GM12891 (cell line): ENCODE measurements at regions not wholly inside any gene's neighbourhood (a gene's known extent, or its start where the extent isn't known, plus 50 kb on each side); places are given as distances from the start of the nearest gene placed in this dataset.

Experiments used
- POLR2A ChIP-seq: IDR thresholded peaks from 2 replicates; pipeline ENCODE4 v1.6.1; 2011; ENCODE audit warnings: low read depth, low read length, control low read depth
- POLR2AphosphoS5 ChIP-seq: IDR thresholded peaks from 2 replicates; pipeline ENCODE4 v1.6.1; 2011; ENCODE audit warnings: low read depth, low read length, control low read depth
- SPI1 ChIP-seq: IDR thresholded peaks from 2 replicates; pipeline ENCODE4 v1.6.1; 2011; ENCODE audit warnings: low read depth, low read length, control low read depth
- TAF1 ChIP-seq: IDR thresholded peaks from 2 replicates; pipeline ENCODE4 v1.6.1; 2011; ENCODE audit warnings: low read depth, low read length, control low read depth

DNA sequence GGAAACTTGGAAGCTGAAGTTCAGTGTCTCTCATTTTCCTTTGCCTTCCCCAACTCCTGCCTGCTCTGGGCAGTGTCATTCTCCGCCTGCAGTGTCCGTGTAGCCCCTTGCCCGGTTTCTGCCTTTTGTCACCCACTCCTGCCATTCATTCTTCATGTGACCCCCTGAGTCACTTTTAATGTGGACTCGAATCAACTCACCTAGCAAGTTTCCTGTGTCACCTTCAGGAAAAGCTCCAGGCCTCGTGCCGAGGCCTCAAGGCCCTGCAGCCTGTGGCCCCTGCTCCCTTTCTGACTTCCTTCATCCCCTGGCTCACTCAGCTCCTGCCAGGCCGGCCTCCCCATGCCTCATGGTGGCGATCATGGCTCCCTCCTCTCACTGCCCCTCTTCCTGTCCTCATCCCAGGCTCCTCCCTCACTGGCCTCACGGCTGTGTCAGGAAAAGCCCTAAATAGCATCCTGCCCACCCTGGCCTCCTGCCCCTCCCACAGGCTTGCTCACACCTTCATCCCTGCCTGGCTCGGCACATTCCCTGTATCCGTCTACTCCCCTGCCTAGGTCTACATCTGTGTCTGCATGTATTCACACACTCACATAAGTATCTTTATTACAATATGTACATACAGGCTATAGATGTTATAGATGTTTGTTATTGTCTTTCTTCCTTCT lies 294.9 kb downstream of the MED10 start:
- TF ChIP-seq POLR2A (no peak), SPI1 (no peak), POLR2AphosphoS5 (no peak), TAF1 (no peak)
